Stimulated activated CD8-positive, alpha-beta memory T cell treated with anti-CD3 and anti-CD28 coated beads, Interleukin-12 subunit alpha, Interleukin-12 subunit beta, amount 100 ng/mL, for 4 hours (primary cell): ENCODE measurements at regions not wholly inside any gene's neighbourhood (a gene's known extent, or its start where the extent isn't known, plus 50 kb on each side); places are given as distances from the start of the nearest gene placed in this dataset.
"Not testable (repeated sequence)": the region's sequence is repeated elsewhere in the genome, so short reads cannot be mapped to it uniquely, and the experiment has no call there.

Experiments used
- DNase-seq: peaks from one replicate; pipeline ENCODE4 v3.0.0-alpha.2; 2020; ENCODE audit warnings: low read depth

DNA sequence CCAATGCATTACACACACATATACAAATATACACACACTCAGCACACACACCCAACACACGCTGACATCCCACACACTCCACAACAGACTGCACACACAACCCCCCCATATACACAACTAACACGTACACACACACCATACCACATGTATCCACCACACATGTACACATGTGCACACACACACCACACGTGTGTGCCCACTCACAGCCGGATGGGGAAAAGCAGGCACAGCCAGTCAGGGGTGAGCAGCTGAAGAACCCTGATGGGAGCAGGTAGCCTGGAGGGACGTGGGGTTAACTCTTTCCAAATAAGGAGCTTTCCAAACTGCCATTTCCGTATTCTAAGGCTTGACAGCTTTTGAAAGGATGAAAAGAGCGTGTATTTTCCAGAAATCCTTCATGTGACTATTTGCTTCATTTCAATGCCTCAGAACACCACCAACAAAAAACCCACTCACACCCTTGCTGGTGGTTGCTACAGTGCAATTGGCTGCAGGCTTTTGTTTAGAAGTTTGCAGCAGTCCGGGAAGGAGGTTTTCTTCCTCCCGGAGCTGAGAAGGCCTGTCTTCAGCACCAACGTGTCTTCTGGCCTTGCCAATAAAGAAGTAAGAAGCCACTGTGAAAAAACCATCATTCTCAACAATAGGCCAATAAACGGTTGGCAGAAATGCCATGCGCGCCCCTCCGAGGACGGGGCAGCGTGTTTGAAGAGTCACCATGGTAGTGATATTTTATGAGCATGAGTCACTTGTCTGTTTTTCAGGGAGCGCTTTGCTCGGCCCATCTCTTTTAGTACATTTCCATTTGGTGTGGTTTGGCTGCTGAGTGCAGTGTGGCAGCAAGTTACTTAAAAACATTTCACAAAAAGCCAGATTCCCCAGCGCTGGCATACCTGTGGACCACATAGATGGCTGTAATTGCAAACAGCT, 131.3 kb upstream of the GMDS start:
- no peak for DNase-seq

GRCh38 chr6:2375443-2375842, 130.0 kb upstream of the GMDS start:
- no peak for DNase-seq

DNA sequence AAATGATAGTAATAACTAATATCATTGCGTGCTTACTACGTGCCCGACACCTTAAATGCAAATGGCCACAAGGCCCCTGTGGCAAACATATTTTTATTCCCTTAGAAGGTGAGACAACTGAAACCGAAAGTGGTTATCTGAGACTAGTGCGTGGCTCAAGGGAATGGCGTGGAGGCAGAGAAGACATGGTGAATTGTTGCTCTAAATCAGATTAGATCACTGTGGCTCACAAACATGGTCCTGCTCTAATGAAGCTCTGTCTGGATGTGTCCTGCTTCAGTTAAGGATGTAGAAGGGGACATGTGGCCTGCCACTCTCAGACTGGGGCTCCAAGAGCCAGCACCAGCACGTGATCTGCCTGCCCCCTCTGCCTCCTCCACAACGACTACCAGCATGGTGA, 124.2 kb upstream of the GMDS start:
- no peak for DNase-seq

GRCh38 chr6:2363211-2363610, 117.8 kb upstream of the GMDS start:
- DNase-seq: no peak

DNA sequence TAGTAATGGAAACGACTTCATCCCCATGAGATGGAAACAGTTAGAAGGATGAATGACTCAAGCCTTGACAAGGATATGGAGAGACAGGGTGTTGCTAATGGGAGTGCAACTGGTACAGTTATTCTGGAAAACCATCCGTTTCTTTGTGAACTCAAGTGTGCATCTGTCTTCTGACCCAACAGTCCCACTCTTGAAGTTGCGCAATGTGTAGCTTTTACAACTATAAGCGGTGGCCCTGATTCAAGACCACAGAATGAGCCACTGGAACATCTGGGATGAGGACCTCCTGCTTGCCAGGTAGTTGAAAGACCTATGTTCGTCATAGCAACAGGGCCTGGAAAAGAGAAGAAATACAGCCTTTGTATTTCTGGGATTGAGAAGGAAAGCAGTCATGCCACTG, 115.8 kb upstream of the GMDS start:
- no peak for DNase-seq

DNA sequence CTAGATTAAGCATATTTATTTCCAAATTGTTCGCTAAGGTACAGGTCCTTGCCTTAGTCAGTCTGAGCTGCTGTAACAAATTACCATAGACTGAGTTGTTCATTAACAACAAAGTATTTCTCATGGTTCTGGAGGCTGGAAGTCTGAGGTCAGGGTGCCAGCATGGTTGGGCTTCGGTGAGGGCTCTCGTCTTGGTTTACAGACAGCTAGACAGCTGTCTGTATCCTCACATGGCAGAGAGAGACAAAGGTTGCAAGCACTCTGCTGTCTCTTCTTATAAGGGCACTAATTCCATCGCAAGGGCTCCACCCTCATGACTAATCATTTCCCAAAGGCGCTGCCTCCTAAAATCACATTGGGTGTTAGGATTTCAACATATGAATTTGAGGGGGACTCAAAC, 115.3 kb upstream of the GMDS start:
- no peak for DNase-seq

- DNase-seq: no peak
These were observed 114.7 kb upstream of the GMDS start for GRCh38 chr6:2360126-2360525.

DNA sequence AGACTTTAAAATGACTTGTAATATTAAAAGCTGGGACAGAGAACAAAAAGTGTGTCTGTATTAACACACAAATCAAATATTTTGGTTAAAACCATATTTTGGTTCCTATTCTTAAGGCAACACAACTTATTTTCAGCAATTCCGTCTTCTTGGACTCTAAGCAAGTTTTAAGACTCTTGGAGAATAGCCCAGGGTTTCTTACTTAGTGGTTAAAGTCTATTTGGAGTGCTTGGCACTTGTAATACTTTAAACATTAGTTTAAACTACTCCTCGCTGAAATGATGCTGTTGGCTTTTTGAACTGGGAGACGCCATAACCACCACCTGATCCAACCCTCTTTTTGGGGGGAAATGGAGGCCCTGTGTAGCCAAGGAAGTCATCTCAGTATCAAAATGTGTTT, 109.7 kb upstream of the GMDS start:
- DNase-seq: no peak

GRCh38 chr6:2354138-2354491, 108.7 kb upstream of the GMDS start:
- no peak for DNase-seq

GRCh38 chr6:2353412-2354137, 108.2 kb upstream of the GMDS start:
- DNase-seq: peak; percentile 1

GRCh38 chr6:2351807-2352431, 106.5 kb upstream of the GMDS start:
- no peak for DNase-seq

DNA sequence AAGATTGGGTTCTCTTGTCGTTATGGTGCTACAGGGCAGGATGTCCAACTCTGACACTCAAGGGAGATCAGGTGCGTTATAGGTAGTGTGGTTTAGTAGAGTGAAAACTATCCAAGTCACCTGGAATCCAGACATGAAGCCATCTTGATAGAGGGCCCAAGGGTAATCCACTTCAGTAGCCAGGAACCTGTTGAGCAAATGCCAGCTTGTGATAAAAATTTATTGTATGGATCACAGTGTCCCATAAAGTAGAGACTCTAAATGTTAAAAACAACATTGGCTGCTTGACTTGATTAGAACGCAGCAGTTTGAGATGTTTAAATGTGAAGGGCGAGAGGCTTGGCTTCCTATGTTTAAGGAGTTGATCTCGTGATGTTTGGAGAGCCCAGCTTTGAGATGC, 105.7 kb upstream of the GMDS start:
- no peak for DNase-seq

DNA sequence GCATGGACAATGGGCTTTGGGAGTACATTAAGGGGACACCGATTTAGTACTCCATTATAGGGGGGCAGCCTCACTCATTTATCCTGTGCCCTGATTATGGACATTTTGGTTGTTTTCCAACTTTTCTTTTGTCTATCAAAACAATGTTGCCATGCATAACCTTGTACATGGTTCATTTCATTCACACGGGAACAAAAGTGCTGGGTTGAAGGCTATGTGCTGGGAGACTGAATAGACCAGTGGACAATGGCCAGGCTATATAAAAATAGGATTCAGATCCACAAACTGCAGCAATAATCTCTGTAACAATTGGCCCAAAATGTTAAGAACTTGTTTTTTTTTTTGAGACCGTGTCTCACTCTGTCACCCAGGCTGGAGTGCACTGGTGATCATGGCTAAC, 100.7 kb upstream of the GMDS start:
- no peak for DNase-seq

DNA sequence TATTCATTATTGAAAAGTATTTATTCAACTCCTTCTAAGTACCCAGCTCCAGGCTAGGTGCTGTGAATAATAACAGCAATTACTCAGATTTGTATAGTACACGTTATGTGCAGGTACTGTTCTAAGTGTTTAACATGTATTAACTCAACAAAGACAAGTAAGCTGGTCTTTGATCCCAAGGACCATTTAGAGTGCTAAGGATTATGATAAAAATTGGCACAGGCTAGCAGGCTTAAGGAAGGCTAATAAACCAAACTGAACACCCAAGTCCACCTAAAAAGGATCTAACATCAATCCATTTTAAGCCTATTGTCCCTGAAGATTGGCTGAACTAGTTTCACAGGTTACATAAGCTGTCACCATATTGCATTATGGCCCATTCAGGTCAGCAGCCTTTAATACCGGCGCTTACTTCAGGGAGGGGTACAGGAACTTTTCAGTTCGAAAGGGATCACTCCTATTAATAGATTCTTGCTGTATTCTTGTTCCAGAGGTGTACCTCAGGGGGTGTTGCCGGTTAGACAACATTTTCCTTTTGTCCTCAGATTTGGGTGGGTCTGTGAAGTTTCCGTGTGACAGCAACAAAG, 99.0 kb upstream of the GMDS start:
- DNase-seq: no peak

GRCh38 chr6:2327591-2327990, 82.2 kb upstream of the GMDS start:
- no peak for DNase-seq

DNA sequence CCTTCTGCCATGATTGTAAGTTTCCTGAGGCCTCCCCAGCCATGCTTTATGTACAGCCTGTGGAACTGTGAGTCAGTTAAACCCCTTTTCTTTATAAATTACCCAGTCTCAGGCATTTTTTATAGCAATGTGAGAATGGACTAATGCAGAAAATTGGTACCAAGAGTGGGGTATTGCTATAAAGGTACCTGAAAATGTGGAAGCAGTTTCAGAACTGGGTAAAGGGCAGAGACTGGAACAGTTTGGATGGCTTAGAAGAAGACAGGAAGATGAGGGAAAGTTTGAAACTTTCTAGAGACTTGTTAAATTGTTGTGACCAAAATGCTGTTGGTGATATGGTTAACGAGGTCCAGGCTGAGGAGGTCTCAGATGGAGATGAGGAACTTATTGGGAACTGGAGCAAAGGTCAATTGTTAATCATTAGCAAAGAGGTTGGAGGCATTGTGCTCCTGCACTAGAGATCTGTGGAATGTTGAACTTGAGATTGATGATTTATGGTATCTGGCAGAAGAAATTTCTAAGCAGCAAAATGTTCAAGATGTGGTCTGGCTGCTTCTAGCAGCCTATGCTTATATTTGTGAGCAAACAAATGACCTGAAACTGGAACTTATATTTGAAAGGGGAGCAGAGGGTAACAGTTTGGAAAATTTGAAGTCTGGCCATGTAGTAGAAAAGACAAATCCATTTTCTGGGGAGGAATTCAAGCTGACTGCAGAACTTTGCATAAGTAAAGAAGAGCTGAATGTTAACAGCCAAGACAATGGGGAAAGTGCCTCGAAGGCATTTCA, 79.0 kb upstream of the GMDS start:
- DNase-seq: no peak

- not testable (repeated sequence) for DNase-seq
These were observed 72.1 kb upstream of the GMDS start for GRCh38 chr6:2317498-2317897.

GRCh38 chr6:2314641-2315040, 69.2 kb upstream of the GMDS start:
- no peak for DNase-seq

DNA sequence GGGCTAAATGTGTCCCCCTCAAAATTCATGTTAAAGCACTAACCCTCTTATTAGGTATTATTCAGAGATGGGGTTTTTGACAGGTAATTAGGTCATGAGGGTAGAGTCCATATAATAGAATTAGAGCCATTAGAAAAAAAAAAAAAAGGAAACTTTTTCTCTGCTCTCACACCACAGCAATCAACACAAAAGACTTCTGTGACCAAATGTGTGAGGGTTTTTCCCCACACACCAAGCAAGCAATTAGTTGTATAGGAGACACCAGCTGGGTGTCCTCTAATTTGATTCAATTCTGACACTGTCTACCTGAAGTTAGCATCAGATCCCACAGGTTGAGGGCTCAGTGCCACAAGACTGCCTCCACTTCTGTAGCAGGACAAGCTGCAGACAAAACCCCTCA, 64.6 kb upstream of the GMDS start:
- no peak for DNase-seq

DNA sequence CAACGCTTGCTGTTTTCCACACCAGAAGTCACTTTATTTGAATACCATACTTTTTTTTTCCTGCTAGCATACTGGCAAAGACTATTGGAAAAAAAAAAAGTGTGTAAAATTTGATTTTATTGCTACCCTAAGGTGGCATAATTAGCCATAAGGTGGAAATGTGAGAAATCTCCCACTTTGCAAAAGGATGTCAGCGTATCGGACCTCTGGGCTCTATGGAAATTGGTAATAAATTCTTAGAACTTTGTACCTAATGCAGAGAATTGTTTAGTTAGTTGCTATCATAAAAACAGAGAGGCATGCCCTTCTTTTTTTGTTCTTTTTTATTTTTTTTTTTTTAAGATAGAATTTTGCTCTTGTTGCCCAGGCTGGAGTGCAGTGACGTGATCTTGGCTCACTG, 63.7 kb upstream of the GMDS start:
- no peak for DNase-seq

DNA sequence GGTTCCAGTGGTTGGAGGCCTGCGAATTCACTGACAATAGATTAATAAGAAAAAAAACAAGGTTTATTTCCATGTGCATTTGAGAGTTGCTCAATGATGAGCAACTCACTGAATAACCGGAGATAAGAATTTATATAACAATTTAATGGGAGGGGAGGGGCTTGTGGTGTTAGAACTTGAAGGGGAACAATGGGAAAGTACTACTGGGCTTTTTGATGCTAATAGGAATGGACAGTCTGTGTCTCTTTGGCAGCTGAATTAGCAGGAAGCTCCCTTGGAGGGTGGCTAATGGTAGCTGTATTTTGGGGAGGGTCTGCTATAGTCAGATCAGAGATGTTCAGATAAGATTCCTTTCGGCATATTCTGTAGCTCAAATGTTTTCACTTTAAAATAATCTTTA, 62.4 kb upstream of the GMDS start:
- no peak for DNase-seq

DNA sequence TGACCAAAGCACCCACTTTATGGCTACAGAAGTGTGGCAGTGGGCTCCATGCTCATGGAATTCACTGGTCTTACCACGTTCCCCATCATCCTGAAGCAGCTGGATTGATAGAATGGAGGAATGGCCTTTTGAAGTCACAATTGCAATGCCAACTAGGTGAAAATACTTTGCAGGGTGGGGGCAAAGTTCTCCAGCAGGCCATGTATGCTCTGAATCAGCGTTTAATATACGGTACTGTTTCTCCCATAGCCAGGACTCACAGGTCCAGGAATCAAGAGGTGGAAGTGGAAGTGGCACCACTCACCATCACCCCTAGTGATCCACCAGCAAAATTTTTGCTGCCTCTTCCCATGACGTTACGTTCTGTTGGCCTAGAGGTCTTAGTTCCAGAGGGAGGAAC, 60.5 kb upstream of the GMDS start:
- no peak for DNase-seq
